ENCODE measurements at regions not wholly inside any gene's neighbourhood (a gene's known extent, or its start where the extent isn't known, plus 50 kb on each side); places are given as distances from the start of the nearest gene placed in this dataset.
A peak's percentile ranks its signal among the peaks of the same experiment; 100 is the strongest.

GRCh38 chr15:31537770-31538592 lies 211.3 kb downstream of the KLF13 start:
- Mint-ChIP-seq H3K27ac (ENCODE audit: unreplicated experiment) (peak overlapping the region; percentile 96), H3K4me3 (ENCODE audit: unreplicated experiment) (peak overlapping the region; percentile 63), H3K27me3 (ENCODE audit: unreplicated experiment) (peaks cover 3% of the 10 kb centered on the region), H3K4me1 (ENCODE audit: low read depth, unreplicated experiment) (peaks cover 24% of the 10 kb centered on the region), H3K36me3 (ENCODE audit: unreplicated experiment) (peaks cover under 1% of the 10 kb centered on the region), H3K9me3 (ENCODE audit: unreplicated experiment) (peaks cover 7% of the 10 kb centered on the region)
- peak; percentile 75 for DNase-seq
- TF ChIP-seq CTCF (IDR thresholded peaks at IDR 0.05; ENCODE audit: partially characterized antibody, unreplicated experiment): no peak

DNA sequence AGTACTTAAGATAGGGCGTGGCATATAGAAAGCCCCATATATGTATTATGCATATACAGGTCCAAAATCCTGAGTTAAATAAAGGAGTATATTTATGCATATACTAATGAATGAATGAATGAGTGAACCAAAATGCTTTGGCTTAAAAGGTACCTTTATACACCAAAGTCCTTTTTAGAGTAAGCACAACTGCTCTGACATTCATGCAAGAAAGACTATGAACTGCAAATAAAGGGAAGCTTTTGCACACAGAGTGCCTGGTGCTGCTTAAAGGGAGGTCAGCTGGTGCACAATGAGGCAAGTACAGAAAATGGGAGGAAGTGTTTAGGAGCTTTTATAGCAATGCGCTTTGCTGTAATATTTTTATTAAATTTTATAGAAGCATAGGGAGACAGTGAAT lies 214.0 kb downstream of the KLF13 start:
- Mint-ChIP-seq H3K4me1 (ENCODE audit: low read depth, unreplicated experiment) (peaks cover 24% of the 10 kb centered on the region), H3K4me3 (ENCODE audit: unreplicated experiment) (no peak overlapping the region), H3K27ac (ENCODE audit: unreplicated experiment) (no peak overlapping the region), H3K36me3 (ENCODE audit: unreplicated experiment) (no peaks in the 10 kb centered on the region), H3K9me3 (ENCODE audit: unreplicated experiment) (peaks cover 7% of the 10 kb centered on the region), H3K27me3 (ENCODE audit: unreplicated experiment) (no peaks in the 10 kb centered on the region)
- no peak for DNase-seq
- TF ChIP-seq CTCF (IDR thresholded peaks at IDR 0.05; ENCODE audit: partially characterized antibody, unreplicated experiment): no peak

DNA sequence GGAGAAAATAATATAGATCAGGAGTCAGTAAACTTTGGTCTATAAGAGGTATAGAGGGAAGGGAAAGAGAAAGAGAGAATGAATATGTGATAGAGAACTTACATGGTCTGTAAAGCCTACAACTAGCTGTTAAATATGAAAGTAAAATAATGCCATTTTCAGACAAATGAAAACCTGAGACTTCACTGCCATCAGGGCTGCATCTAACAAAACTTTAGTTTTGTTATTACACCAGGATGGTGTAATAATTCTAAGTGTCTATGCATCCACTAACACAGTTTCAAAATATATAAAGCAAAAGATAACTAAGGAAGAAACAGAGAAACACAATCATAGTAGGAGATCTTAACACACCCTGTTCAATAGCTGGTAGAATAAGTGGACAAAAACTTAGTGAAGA lies 217.7 kb downstream of the KLF13 start:
- Mint-ChIP-seq H3K27me3 (ENCODE audit: unreplicated experiment) (no peaks in the 10 kb centered on the region), H3K27ac (ENCODE audit: unreplicated experiment) (no peak overlapping the region), H3K4me1 (ENCODE audit: low read depth, unreplicated experiment) (no peaks in the 10 kb centered on the region), H3K36me3 (ENCODE audit: unreplicated experiment) (no peaks in the 10 kb centered on the region), H3K9me3 (ENCODE audit: unreplicated experiment) (no peaks in the 10 kb centered on the region), H3K4me3 (ENCODE audit: unreplicated experiment) (no peak overlapping the region)
- TF ChIP-seq CTCF (IDR thresholded peaks at IDR 0.05; ENCODE audit: partially characterized antibody, unreplicated experiment): no peak
- DNase-seq: no peak

- Mint-ChIP-seq H3K4me1 (ENCODE audit: low read depth, unreplicated experiment) (no peaks in the 10 kb centered on the region), H3K27me3 (ENCODE audit: unreplicated experiment) (no peaks in the 10 kb centered on the region), H3K36me3 (ENCODE audit: unreplicated experiment) (no peaks in the 10 kb centered on the region)
These were observed 218.6 kb downstream of the KLF13 start for GRCh38 chr15:31545257-31545656.

More at GRCh38 chr15:31545257-31545656, 218.6 kb downstream of the KLF13 start:
- no peak for TF ChIP-seq CTCF (IDR thresholded peaks at IDR 0.05; ENCODE audit: partially characterized antibody, unreplicated experiment)
- no peak overlapping the region for H3K27ac Mint-ChIP-seq (ENCODE audit: unreplicated experiment)
- no peak overlapping the region for H3K4me3 Mint-ChIP-seq (ENCODE audit: unreplicated experiment)
- DNase-seq: no peak
- no peaks in the 10 kb centered on the region for H3K9me3 Mint-ChIP-seq (ENCODE audit: unreplicated experiment)
